ENCODE measurements at regions not wholly inside any gene's neighbourhood (a gene's known extent, or its start where the extent isn't known, plus 50 kb on each side); places are given as distances from the start of the nearest gene placed in this dataset.

- TF ChIP-seq CTCF (conservative IDR thresholded peaks at IDR 0.05) (no peak), ZFX (IDR thresholded peaks at IDR 0.05) (no peak)
These were observed 691.3 kb upstream of the PCDH7 start for GRCh38 chr4:30028826-30029225.

Measured in C4-2B (cell line).